WTC11 (cell line): ENCODE measurements at regions not wholly inside any gene's neighbourhood (a gene's known extent, or its start where the extent isn't known, plus 50 kb on each side); places are given as distances from the start of the nearest gene placed in this dataset.

Experiments
- ATAC-seq: fragments of 200-7000 bp; cut with Tn5 transposase; 2 replicates; pipeline ENCODE4 v1.10.0; 2021; ENCODE audit warnings: mild to moderate bottlenecking, moderate library complexity
- CTCF ChIA-PET: fragments of 300-600 bp; sonication (Branson Sonifier 250); formaldehyde crosslinking; loops from one replicate; lab custom pipeline; 2021; ENCODE audit warnings: antibody characterized with exemption; lab: Charles Lee
- POLR2A ChIA-PET: fragments of 350-600 bp; sonication (Branson Sonifier 250); formaldehyde crosslinking; loops from one replicate; lab custom pipeline; 2021; ENCODE audit warnings: antibody characterized with exemption; lab: Charles Lee
- DNase-seq: peaks from one replicate; pipeline ENCODE4 v3.0.0; 2021; ENCODE audit warnings: low spot score
- H3K27ac Mint-ChIP-seq: 2 replicates; pipeline ENCODE4 v1.8.0; 2021; ENCODE audit warnings: mixed read lengths
- H3K27me3 Mint-ChIP-seq: 2 replicates; pipeline ENCODE4 v1.8.0; 2021; ENCODE audit warnings: low read depth, mild to moderate bottlenecking, moderate library complexity, mixed read lengths
- H3K36me3 Mint-ChIP-seq: 2 replicates; pipeline ENCODE4 v1.8.0; 2021; ENCODE audit warnings: mixed read lengths
- H3K4me1 Mint-ChIP-seq: 2 replicates; pipeline ENCODE4 v1.8.0; 2022; ENCODE audit warnings: mixed read lengths
- H3K4me3 Mint-ChIP-seq: 2 replicates; pipeline ENCODE4 v1.8.0; 2021; ENCODE audit warnings: mild to moderate bottlenecking, moderate library complexity, mixed read lengths
- H3K9me3 Mint-ChIP-seq: 2 replicates; pipeline ENCODE4 v1.8.0; 2021; ENCODE audit warnings: mixed read lengths
- FOXJ3 ChIP-seq: sonication (generic); formaldehyde crosslinking; IDR thresholded peaks from 2 replicates; pipeline ENCODE4 v1.9.0; 2021; ENCODE audit warnings: missing genetic modification reagents, mild to moderate bottlenecking, borderline replicate concordance
- GABPB1 ChIP-seq: sonication (generic); formaldehyde crosslinking; IDR thresholded peaks from 2 replicates; pipeline ENCODE4 v1.8.1; 2023; ENCODE audit warnings: mild to moderate bottlenecking, missing genetic modification reagents
- GRHL2 ChIP-seq: fragments of 250-450 bp; sonication (Bioruptor Pico); IDR thresholded peaks from 2 replicates; pipeline ENCODE4 v1.8.0; 2022; ENCODE audit warnings: mild to moderate bottlenecking, moderate library complexity; ENCODE audit not compliant: insufficient replicate concordance, severe bottlenecking
- IRF2 ChIP-seq: sonication (generic); formaldehyde crosslinking; IDR thresholded peaks from 2 replicates; pipeline ENCODE4 v1.8.0; 2022; ENCODE audit warnings: low read depth, missing genetic modification reagents, borderline replicate concordance
- OVOL2 ChIP-seq: fragments of 250-450 bp; sonication (Bioruptor Pico); IDR thresholded peaks from 2 replicates; pipeline ENCODE4 v1.9.0; 2021; ENCODE audit warnings: mild to moderate bottlenecking, borderline replicate concordance
- PRRX2 ChIP-seq: fragments of 250-450 bp; sonication (Bioruptor Pico); IDR thresholded peaks from 2 replicates; pipeline ENCODE4 v1.8.0; 2021; ENCODE audit warnings: mild to moderate bottlenecking
- ZNF219 ChIP-seq: sonication (generic); formaldehyde crosslinking; IDR thresholded peaks from 2 replicates; pipeline ENCODE4 v1.8.0; 2023; ENCODE audit warnings: missing genetic modification reagents, mild to moderate bottlenecking, borderline replicate concordance
- ZNF263 ChIP-seq: sonication (generic); formaldehyde crosslinking; IDR thresholded peaks from 2 replicates; pipeline ENCODE4 v1.8.1; 2022; ENCODE audit warnings: low read depth, mild to moderate bottlenecking, moderate library complexity, missing genetic modification reagents
- TF ChIP-seq, protein P1 (sequence below): sonication (generic); formaldehyde crosslinking; IDR thresholded peaks from 2 replicates; pipeline ENCODE4 v1.8.0; 2023; ENCODE audit warnings: missing genetic modification reagents, mild to moderate bottlenecking, borderline replicate concordance
- TF ChIP-seq, protein P2 (sequence below): sonication (generic); formaldehyde crosslinking; conservative IDR thresholded peaks from 2 replicates; pipeline ENCODE4 v1.8.1; 2022; ENCODE audit warnings: mild to moderate bottlenecking, missing genetic modification reagents
- TF ChIP-seq, protein P3 (sequence below): sonication (generic); formaldehyde crosslinking; IDR thresholded peaks from 2 replicates; pipeline ENCODE4 v1.8.1; 2022; ENCODE audit warnings: low read depth, mild to moderate bottlenecking, moderate library complexity, missing genetic modification reagents, borderline replicate concordance
- TF ChIP-seq, protein P4 (sequence below): sonication (generic); formaldehyde crosslinking; IDR thresholded peaks from 2 replicates; pipeline ENCODE4 v1.8.0; 2022; ENCODE audit warnings: mild to moderate bottlenecking, missing genetic modification reagents
- TF ChIP-seq, protein P5 (sequence below): fragments of 250-450 bp; sonication (Bioruptor Pico); conservative IDR thresholded peaks from 2 replicates; pipeline ENCODE4 v1.9.0; 2021; ENCODE audit warnings: mild to moderate bottlenecking
- TF ChIP-seq, protein P6 (sequence below): fragments of 250-450 bp; sonication (Bioruptor Pico); IDR thresholded peaks from 2 replicates; pipeline ENCODE4 v2.1.2; 2022; ENCODE audit warnings: mild to moderate bottlenecking, moderate library complexity
- TF ChIP-seq, protein P7 (sequence below): sonication (generic); formaldehyde crosslinking; IDR thresholded peaks from 2 replicates; pipeline ENCODE4 v1.8.1; 2022; ENCODE audit warnings: mild to moderate bottlenecking, moderate library complexity, missing genetic modification reagents
- TF ChIP-seq, protein P8 (sequence below): sonication (generic); formaldehyde crosslinking; IDR thresholded peaks from 2 replicates; pipeline ENCODE4 v1.8.0; 2023; ENCODE audit warnings: missing genetic modification reagents
- TF ChIP-seq, protein P9 (sequence below): sonication (generic); formaldehyde crosslinking; IDR thresholded peaks from 2 replicates; pipeline ENCODE4 v1.8.1; 2023; ENCODE audit warnings: mild to moderate bottlenecking, missing genetic modification reagents, moderate library complexity

DNA sequence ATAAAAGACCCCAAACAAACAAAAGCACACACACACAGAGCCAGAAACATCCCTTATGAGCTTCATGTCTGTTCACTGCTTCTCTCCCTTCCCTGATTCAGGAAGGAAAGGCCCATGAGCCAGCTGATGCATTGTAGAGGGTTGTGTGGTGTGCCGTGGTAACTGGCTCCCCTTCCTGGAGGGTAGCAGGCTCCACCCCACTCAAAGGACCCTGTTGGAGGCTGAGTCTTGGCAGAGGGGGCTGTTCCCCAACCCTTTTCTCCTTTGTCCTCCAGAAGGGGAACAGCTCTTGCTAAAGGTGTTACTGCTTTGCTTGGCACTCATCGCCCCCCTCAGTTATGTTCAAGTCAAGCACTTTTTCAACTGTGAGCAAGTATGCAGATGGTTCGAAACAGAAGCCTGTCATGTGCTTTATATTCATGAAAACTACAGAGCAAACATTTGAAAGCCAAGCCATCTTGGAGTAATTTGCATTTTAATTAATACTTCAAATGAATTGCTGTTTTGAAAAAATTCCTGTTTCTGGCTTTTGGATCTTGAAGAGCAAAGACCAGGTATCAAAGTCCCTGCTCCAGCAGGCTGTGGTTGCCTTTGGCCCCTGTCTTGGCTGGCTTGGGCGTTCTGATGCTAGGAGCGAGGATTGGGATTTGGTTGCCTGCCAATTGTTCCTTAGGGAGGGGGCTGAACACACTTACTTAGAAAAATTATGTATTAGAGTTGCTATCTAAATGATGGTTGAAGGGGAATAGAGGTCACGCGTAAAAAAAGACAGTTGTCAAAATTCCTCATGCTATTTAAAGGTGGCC is 267.8 kb downstream of the TSN start:
- peaks cover 7% of the 10 kb centered on the region; the same call in 1 of the 2 replicates for H3K9me3 Mint-ChIP-seq
- no peak for DNase-seq
- no peak overlapping the region for H3K4me3 Mint-ChIP-seq
- ATAC-seq: peak; percentile 74
- TF ChIP-seq GABPB1: no peak
- TF ChIP-seq, protein P1, sequence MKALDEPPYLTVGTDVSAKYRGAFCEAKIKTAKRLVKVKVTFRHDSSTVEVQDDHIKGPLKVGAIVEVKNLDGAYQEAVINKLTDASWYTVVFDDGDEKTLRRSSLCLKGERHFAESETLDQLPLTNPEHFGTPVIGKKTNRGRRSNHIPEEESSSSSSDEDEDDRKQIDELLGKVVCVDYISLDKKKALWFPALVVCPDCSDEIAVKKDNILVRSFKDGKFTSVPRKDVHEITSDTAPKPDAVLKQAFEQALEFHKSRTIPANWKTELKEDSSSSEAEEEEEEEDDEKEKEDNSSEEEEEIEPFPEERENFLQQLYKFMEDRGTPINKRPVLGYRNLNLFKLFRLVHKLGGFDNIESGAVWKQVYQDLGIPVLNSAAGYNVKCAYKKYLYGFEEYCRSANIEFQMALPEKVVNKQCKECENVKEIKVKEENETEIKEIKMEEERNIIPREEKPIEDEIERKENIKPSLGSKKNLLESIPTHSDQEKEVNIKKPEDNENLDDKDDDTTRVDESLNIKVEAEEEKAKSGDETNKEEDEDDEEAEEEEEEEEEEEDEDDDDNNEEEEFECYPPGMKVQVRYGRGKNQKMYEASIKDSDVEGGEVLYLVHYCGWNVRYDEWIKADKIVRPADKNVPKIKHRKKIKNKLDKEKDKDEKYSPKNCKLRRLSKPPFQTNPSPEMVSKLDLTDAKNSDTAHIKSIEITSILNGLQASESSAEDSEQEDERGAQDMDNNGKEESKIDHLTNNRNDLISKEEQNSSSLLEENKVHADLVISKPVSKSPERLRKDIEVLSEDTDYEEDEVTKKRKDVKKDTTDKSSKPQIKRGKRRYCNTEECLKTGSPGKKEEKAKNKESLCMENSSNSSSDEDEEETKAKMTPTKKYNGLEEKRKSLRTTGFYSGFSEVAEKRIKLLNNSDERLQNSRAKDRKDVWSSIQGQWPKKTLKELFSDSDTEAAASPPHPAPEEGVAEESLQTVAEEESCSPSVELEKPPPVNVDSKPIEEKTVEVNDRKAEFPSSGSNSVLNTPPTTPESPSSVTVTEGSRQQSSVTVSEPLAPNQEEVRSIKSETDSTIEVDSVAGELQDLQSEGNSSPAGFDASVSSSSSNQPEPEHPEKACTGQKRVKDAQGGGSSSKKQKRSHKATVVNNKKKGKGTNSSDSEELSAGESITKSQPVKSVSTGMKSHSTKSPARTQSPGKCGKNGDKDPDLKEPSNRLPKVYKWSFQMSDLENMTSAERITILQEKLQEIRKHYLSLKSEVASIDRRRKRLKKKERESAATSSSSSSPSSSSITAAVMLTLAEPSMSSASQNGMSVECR (CRISPR knock-in tag): no peak
- TF ChIP-seq, protein P2, sequence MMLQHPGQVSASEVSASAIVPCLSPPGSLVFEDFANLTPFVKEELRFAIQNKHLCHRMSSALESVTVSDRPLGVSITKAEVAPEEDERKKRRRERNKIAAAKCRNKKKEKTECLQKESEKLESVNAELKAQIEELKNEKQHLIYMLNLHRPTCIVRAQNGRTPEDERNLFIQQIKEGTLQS: no peak
- TF ChIP-seq, protein P3, sequence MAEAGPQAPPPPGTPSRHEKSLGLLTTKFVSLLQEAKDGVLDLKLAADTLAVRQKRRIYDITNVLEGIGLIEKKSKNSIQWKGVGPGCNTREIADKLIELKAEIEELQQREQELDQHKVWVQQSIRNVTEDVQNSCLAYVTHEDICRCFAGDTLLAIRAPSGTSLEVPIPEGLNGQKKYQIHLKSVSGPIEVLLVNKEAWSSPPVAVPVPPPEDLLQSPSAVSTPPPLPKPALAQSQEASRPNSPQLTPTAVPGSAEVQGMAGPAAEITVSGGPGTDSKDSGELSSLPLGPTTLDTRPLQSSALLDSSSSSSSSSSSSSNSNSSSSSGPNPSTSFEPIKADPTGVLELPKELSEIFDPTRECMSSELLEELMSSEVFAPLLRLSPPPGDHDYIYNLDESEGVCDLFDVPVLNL (CRISPR knock-in tag): no peak
- peaks cover 28% of the 10 kb centered on the region for H3K4me1 Mint-ChIP-seq
- peaks cover 3% of the 10 kb centered on the region; the same call in 1 of the 2 replicates for H3K27me3 Mint-ChIP-seq
- ChIA-PET CTCF (interaction anchor here (0.8 to 1.5 kb wide), 2 partner anchors 13 to 212 kb away, joined by 3 read pairs; no protein-coding TSS in a partner anchor), POLR2A (no interaction called here)
- no peaks in the 10 kb centered on the region for H3K36me3 Mint-ChIP-seq
- no peak overlapping the region for H3K27ac Mint-ChIP-seq

DNA sequence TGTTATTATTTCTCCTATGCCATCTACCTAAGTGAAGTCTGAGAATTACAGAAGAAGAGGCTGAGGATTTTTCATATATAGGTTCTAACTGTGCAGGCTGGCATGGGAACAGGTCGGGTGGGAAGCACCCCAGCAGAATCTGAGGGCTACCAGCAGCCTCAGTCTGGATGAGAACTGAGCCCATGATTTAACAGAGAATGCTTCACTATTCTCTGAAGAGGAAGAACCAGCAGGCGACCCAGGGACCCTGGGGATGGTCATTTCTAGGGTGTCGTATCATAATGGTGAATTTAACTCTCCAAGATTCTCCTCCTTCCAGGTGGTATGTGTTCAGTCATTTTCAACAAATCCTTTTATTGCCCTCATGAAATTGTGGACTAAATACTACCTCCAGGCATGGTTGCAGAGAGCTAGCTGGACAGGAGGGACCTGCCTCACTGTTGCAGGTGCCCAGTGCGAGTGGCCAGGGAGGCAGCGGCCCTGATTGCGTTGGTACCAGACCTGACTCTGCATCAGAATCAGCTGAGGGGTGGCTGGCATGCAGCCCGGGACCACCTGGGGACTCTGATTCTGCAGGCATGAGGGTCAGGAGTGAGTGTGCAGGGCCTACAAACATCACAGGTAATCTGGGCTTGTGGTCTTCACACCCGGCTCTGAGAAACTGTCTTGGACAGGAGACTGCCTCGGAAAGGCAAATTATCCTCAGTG is 272.2 kb downstream of the TSN start:
- H3K36me3 Mint-ChIP-seq: no peaks in the 10 kb centered on the region
- no peak overlapping the region for H3K27ac Mint-ChIP-seq
- POLR2A ChIA-PET: no interaction called here
- DNase-seq: no peak
- peaks cover 19% of the 10 kb centered on the region for H3K4me1 Mint-ChIP-seq
- TF ChIP-seq, protein P4, sequence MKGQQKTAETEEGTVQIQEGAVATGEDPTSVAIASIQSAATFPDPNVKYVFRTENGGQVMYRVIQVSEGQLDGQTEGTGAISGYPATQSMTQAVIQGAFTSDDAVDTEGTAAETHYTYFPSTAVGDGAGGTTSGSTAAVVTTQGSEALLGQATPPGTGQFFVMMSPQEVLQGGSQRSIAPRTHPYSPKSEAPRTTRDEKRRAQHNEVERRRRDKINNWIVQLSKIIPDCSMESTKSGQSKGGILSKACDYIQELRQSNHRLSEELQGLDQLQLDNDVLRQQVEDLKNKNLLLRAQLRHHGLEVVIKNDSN: no peak
- TF ChIP-seq, protein P5, sequence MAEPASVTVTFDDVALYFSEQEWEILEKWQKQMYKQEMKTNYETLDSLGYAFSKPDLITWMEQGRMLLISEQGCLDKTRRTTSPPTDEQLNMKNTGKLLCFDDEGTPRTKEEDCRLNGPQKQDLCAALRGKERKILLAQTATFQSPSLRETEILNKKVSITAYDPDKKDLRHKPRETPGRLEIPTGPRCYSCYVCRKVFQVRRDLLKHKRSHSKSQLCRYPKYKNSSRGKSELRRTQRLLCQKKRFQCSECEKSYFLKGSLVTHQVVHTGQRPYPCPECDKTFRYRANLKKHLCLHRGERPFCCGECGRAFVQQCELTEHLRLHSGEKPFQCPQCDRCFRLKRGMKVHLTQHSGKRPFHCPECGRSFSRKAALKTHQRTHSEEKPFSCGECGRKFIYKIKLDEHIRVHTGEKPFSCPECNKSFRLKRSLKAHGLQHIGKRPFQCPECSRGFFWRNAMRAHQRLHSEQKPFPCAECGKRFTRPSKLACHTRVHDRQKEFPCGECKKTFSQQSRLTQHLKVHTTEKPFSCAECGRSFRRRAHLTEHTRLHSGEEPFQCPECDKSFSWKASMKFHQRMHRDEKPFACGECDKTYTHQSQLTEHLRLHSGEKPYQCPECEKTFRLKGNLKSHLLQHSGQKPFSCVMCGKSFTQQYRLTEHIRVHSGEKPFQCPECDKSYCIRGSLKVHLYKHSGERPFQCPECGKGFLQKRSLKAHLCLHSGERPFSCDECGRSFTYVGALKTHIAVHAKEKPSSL: no peak
- TF ChIP-seq, protein P6, sequence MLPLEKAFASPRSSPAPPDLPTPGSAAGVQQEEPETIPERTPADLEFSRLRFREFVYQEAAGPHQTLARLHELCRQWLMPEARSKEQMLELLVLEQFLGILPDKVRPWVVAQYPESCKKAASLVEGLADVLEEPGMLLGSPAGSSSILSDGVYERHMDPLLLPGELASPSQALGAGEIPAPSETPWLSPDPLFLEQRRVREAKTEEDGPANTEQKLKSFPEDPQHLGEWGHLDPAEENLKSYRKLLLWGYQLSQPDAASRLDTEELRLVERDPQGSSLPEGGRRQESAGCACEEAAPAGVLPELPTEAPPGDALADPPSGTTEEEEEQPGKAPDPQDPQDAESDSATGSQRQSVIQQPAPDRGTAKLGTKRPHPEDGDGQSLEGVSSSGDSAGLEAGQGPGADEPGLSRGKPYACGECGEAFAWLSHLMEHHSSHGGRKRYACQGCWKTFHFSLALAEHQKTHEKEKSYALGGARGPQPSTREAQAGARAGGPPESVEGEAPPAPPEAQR (CRISPR knock-in tag): no peak
- TF ChIP-seq FOXJ3: no peak
- no peak for TF ChIP-seq PRRX2 (CRISPR knock-in tag)
- TF ChIP-seq OVOL2 (CRISPR knock-in tag): no peak
- TF ChIP-seq, protein P7, sequence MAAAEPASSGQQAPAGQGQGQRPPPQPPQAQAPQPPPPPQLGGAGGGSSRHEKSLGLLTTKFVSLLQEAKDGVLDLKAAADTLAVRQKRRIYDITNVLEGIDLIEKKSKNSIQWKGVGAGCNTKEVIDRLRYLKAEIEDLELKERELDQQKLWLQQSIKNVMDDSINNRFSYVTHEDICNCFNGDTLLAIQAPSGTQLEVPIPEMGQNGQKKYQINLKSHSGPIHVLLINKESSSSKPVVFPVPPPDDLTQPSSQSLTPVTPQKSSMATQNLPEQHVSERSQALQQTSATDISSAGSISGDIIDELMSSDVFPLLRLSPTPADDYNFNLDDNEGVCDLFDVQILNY (CRISPR knock-in tag): no peak
- no peak for TF ChIP-seq GRHL2 (CRISPR knock-in tag)
- TF ChIP-seq, protein P8, sequence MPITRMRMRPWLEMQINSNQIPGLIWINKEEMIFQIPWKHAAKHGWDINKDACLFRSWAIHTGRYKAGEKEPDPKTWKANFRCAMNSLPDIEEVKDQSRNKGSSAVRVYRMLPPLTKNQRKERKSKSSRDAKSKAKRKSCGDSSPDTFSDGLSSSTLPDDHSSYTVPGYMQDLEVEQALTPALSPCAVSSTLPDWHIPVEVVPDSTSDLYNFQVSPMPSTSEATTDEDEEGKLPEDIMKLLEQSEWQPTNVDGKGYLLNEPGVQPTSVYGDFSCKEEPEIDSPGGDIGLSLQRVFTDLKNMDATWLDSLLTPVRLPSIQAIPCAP: no peak
- no peak for TF ChIP-seq ZNF263
- no peak for TF ChIP-seq ZNF219 (CRISPR knock-in tag)
- TF ChIP-seq IRF2 (CRISPR knock-in tag): no peak
- TF ChIP-seq, protein P9, sequence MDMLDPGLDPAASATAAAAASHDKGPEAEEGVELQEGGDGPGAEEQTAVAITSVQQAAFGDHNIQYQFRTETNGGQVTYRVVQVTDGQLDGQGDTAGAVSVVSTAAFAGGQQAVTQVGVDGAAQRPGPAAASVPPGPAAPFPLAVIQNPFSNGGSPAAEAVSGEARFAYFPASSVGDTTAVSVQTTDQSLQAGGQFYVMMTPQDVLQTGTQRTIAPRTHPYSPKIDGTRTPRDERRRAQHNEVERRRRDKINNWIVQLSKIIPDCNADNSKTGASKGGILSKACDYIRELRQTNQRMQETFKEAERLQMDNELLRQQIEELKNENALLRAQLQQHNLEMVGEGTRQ (CRISPR knock-in tag): no peak
- TF ChIP-seq, all 79 proteins: peak for 0
- Mint-ChIP-seq H3K9me3 (no peaks in the 10 kb centered on the region), H3K27me3 (no peaks in the 10 kb centered on the region; the same call in 1 of the 2 replicates), H3K4me3 (no peak overlapping the region)
- no peak for ATAC-seq
- CTCF ChIA-PET: no interaction called here
